ENCODE measurements at regions not wholly inside any gene's neighbourhood (a gene's known extent, or its start where the extent isn't known, plus 50 kb on each side); places are given as distances from the start of the nearest gene placed in this dataset.
"Not testable (repeated sequence)": the region's sequence is repeated elsewhere in the genome, so short reads cannot be mapped to it uniquely, and the experiment has no call there.

- DNase-seq = not testable (repeated sequence)
Measured at GRCh38 chr6:43998592-43999243, 128.5 kb downstream of the MRPL14 start.

- DNase-seq = not testable (repeated sequence)
Measured at GRCh38 chr6:43997990-43998585, 129.2 kb downstream of the MRPL14 start.

DNA sequence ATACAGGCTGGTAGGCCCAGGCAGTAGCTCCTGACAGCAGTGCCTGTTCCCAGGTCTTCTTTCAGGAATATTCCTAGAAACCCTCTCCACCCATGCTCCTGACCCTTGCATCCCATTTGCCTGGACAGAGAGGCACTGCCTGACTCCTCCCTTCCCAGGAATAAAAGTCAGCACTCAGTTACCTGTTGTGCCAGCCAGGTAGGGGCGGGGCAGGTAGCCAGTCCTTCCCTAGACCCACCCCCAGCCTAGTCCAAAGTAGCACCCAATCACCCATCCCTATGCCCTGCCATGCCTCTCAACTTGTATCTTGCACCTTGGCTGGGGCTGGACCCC is 129.9 kb downstream of the MRPL14 start:
- DNase-seq = no peak

- DNase-seq = no peak
Measured at GRCh38 chr6:43996618-43997344, 130.5 kb downstream of the MRPL14 start.

GRCh38 chr6:43995137-43995536 is 132.1 kb downstream of the MRPL14 start:
- no peak for DNase-seq

- DNase-seq = no peak
Measured at GRCh38 chr6:43993881-43994523, 133.2 kb downstream of the MRPL14 start.

DNA sequence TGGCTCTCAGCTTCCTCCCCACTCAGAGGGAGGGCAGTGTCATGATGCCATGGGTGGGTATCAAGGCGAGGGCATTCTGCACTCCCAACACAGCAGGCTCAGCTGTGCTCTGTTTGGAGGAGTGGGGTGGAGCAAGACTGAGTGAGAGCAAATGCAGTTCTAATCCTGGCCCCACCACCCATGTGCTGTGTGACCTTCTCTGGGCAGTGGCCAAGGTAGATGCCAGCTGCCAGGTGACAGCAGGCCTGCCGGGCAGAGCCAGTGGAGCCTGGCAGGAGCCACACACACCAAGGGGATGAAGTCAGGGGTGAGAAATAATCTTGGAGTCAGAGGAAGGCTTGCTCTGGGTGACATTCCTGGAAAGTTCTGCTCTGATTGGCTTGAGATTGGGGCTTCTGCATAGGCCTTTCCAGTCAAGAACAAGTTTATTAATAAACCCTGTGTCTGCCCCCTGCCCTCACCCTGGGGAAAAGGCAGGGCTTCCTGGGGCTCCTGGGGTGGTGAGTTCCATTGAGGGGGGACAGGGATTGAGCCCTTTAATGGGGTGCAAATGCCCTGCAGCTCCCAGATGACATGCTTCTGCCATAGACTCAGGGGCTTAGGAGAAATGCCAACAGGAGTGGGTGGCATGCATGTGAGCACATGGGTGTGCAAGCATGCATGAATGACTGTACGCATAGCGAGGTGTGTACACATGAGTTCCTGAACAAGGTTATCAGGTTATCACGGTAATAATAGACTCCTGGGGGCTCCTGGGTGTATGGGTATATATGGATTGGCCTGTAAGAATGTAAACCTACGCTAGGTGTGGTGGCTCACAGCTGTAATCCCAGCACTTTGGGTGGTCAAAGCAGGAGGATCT is 134.2 kb downstream of the MRPL14 start:
- no peak for DNase-seq

DNA sequence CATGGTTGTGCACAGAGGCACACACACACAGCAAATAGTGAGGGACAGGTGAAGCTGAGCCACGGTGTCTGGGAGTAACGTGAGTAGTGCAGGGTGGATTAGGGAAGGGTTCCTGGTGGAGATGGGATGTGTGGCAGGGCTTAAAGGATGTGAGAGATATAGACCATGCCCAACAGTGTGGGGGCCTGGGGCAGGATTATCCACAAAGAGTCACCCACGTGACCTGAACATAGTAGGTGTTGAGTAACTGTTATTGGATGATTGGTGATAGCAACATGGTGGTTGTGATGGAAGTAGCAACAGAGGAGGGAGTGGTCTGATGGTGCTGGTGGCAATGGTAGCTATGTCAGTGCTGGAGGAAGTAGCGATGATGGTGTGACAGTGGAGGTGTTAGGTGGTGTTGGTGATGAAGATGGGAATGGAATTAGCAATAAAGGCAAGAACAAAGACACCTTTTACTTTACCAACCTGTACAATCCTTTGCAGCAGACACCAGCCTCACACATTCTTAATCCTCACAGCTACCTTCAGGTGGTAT is 135.1 kb downstream of the MRPL14 start:
- DNase-seq = no peak

DNA sequence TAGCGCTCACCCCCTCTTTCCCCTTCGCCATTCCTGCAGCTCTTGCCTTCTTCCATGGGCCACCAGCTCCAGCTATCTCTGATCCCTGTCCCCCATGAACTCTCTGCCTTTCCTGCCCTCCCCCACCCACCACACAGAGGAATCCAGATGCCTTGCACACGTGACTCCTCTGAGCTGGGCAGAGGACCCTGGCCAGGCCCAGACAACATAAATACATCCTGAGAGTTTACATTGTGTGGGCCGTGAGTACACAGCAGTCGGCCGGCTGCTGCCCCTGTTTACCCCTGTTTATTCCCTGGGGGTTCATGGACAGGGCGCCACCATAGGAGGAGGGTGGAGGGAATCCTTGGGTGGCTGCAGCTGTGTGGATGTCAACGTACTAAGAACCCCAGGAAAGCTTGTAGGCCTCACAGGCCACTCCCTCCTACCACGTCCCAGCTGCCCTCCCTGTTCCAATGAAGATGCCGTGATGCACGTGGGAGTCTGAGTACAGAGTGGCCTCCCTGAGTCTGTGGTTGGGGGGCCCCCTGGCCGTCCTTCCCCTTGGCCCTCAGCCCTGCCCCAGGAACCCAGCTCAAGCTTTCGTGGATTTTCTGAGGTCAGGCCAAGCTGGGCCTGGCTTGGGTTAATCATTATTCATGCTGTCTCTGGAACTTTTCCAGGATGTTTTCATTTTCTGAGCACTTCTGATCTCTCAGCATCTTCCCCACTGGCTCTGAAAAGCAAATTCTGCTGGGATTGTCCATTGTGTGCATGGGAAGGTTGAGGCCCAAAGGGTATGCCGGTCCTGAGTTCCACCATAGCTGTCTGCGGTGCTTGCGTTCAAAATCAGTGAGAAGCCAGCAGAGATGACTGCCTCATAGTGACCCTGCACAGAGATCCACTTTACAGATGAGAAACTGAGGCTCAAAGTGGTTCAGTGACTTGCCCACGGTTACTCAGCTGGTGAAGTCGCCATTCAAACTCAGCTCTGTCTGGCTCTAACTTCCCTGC is 136.3 kb downstream of the MRPL14 start:
- DNase-seq = peak; percentile 91

GRCh38 chr6:43990275-43990626 is 137.0 kb downstream of the MRPL14 start:
- DNase-seq = peak; percentile 47

DNA sequence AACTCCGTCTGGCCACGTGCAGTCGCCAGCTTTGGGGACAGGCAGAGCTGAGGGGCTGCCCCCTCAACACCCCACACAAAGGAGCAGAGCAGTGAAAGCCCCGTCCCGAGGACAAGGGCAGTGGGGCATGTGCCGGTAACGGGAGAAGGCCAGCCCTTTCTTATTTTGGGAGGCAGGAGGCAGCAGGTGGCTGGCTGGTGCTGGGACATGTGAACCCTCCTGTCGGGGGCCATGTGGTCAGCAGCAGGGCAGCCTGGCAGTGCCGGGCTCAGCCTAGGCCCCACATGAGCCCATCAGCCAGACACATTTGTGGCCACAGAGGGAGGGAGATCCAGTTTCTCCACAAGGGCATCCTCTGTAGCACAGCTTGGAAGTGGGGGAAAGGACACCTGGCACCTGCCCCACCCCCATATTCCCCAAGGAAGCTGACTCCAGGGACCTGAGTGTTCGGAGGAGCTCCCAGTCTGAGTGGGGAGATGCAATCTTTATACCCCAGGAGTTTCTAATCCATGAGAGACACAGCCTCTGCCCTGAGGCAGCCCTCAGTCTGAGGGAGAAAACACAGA is 137.6 kb downstream of the MRPL14 start:
- DNase-seq = no peak

DNA sequence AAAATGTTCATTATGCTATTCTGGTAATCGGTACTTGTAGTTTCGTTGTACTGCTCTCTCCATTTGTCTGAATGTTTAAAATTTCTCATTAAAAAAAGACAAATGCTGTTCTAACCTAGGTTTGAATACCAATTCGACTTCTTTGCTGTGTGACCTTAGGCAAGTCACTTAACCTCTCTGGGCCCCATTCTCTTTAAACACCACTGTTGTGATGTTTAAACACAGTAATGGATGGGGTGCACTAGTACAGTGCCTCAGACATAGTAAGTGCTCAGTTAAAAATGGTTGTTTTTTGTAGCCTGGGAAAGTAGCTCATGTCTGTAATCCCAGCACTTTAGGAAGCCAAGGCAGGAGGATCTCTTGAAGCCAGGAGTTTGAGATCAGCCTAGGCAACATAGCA is 138.5 kb downstream of the MRPL14 start:
- DNase-seq = no peak

DNA sequence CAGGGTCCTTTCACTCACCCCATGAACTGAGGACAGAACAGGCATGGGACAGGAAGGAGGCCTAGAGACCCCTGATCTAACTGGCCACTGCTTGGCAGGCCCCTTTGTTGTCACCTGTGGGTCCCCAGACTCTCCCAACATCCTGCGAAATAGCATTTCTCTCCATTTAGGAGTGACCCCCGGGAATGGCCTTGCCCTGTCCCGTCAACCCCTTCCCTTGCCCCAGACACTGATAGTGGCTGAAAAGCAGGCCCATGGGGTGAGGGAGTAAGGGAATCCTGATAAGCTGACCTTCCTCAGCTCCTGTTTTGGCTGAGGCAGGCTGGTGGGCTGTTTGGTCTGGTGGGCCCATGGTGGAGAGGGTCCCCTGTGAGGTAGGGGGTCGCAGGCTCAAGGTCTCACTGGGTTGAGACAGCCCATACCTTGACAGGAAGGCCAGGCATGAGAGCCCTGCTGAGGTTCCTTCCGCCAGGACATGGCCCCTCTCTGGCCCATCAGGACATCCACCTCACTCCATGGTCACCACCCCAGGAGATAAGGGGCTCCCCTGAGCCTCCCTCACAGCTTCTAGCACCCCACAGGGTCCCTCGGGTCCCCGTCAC is 139.3 kb downstream of the MRPL14 start:
- no peak for DNase-seq

GRCh38 chr6:43986177-43986825 is 141.0 kb downstream of the MRPL14 start:
- DNase-seq = no peak

DNA sequence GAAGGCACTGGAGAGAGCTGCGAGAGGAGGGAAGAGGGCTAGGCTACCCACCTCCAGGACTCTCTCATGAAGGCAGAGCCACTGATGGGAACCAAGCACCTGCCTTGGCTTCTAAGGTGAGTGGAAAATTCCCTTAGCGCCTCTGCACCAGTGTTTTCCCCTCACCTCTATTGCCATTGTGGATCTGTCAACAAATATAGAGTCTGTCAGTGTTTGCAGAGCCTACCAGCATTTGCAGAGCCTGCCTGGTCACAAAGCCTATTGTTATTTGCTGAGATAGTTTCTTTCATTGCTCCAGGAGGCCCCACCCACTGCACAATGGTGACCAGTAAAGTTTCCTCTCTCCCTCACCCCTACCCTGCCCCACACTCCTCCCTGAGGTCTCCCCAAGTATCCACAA is 141.9 kb downstream of the MRPL14 start:
- no peak for DNase-seq

DNA sequence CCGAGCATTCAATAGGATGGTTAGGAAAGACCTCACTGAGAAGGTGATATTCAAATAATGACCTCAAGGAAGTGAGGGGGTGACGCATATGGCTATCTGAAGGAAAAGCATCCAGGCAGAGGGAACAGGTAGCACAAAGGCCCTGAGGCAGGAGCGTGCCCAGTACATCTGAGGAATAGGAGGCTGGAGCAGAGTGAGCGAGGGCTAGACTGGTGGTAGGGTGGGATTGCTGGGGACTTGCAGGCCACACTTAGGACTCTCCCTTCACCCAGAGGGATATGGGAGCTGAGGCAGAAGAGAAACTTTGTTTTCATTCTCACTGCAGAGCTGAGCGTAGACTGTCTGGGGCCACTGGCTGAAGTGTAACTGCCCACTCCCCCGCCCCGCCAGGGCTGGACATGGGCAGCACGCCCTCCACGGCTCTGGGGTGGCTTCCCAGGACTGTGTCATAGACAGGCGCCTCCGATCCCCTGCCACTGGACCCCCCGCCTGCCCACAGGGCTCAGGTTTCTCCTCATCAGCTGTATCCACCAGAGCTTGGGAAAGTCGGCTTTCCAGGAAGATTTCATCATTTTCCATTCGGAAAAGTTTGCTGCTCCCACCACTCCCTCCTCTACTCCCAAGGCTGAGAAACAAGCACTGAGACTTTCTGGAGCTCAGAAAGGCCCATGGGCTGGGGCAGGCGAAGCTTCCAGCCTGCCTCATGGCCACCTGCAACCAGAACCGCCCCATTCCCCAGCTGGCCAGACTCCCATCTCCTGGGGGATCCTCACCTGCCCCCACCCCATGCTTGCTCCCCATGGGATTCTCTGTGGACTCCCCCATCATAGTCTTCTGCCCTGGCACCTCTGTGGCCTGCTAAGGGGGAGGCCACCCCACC is 142.6 kb downstream of the MRPL14 start:
- no peak for DNase-seq

GRCh38 chr6:43983632-43984031 is 143.6 kb downstream of the MRPL14 start:
- DNase-seq = no peak

DNA sequence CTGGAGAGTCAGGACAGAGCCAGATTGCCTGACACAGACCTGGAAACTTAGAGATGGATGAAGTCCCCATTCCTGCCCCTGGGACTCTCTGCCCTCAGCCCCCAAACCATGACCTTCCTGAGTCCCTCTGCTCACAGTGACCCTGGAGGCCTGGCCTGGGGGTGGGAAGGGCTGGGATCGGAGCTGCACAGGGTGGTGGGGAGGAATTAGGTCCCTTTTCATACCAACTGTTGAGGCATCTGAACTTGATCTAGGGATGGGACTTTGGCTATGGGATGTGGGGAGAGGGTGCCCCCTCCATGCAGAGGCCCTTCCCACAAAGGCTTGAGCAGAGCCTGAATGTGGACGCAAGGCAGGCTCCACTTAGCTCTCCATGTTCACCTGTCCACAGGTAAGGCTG is 144.1 kb downstream of the MRPL14 start:
- DNase-seq = no peak

All from fibroblast of skin of abdomen (primary cell).